Activated CD4-positive, CD25-positive, alpha-beta regulatory T cell (primary cell): ENCODE measurements at regions not wholly inside any gene's neighbourhood (a gene's known extent, or its start where the extent isn't known, plus 50 kb on each side); places are given as distances from the start of the nearest gene placed in this dataset.

Experiments used
- DNase-seq, 4 experiments: peaks; one replicate each; lab custom pipeline; 2025; lab: John Stamatoyannopoulos, UW

DNA sequence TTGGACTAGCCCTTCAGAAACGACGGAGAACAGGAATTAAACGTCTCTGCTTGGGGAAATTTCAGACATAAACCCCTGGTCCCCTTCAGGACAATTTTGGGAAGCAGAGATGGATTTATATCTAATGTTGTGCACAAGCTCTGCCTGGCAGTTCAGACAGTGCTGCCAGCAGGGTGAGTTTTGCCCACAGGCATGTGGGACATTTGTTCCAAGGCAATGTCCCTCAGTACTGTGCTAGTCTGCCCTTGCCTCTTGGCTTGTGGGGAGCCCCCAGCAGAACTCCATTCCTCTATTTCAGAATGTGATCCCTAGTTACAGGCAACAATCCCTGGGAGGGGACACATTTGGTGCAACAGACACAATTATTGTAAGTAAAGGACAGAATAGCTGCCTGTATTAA lies 76.5 kb upstream of the GPR12 start:
- no peak for DNase-seq

DNA sequence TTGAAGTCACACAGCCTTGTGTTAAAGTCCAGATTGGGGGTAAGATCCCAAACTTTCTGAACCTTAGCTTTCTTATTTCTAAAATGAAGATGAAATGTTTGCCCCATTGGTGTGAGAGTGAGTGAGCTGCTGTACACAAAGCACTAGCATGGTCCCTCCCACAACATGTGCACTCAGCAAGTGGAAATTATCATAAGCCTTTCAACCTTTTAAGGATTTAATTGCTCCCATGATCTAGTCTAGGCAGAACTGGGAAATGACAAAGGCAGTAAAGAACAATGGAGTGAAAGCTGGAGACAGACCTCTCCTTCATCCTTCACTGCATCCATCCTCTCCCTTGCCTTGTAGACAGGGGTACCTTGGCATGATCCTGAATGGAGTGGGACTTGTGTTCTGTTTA lies 76.0 kb upstream of the GPR12 start:
- DNase-seq, result no peak

DNA sequence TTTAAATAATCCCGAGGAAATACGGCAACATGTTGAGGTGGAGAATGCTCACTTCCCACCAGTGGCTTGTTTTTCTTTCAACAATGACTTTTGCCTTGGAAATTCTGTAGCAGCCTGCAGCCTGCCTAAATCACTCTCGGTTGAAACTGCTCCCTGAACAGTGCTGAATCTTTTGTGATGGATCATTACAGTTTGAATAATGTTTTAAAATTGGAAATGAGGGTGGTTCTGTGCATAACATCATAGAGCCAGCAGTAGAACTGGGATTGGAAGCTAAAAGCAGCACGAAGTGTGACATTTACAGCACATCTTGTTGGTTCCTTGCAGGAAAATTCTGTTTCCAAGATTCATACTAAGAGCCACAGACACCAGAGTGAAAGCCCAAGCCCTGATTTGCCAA lies 74.1 kb upstream of the GPR12 start:
- no peak for DNase-seq

DNA sequence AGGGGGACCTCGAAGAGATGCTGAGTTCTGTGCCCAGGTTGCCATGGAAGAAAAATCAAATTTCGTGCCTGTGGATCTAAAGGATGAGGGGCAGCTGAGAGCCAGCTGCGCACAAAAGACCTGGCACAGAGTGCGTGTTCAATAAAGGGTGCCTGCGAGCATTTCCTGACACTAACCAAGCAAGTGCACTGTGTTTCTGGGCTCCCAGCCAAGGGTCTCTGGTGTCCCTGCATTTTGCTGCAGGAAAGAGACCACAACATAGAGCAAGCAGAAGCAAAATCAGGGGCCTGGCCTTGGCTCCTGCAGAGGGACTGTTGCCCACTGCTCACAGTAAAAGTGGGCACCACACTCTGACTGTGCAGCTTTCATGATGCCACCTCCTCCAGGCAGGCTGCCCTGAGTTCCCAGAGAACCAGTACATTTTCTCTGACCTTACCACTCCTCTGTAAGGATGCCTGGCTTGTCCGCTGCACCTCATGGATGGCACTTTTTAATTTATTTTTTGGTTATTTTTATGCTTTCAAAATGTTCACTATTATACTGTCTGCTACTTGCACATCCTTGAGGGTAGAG lies 70.8 kb upstream of the GPR12 start:
- no peak for DNase-seq

DNA sequence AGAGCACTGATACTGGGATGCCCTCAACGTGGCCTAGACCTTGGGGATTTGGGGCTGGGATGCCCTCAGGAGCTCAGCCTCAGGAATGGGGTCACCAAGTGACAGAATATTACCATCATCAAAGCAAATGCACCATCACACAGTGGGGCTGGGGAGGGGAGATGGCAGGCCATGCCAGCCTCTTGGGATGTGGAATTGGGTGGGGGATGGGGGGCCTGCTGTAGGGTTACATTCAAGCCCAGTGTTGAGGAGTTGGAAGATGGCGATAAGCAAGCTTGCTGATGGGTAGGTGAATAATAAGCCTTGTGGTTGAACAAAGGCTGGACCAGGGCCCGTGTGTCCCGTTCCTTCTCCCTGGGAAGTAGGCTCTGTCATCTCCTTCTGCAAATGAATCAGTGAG lies 69.1 kb upstream of the GPR12 start:
- no peak for DNase-seq

DNA sequence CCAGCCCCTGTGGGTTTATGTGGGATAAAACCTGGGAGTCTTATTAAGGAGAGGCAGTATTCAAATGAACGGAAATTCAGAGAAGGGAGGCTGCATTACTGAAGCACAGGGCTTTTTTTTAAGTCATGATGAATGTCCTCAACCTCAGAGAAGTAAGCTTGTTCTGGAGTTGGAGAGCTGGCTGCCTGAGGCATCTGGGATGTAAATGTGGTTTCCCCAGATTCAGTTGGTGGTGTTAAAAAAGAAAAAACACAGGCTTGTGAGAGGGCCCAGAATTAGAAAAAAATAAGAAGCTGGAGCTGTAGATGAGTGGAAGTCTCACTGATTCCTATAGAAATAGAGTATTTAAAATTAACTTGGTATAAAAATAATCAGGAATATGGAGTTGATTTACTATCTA lies 64.0 kb upstream of the GPR12 start:
- DNase-seq, result no peak

DNA sequence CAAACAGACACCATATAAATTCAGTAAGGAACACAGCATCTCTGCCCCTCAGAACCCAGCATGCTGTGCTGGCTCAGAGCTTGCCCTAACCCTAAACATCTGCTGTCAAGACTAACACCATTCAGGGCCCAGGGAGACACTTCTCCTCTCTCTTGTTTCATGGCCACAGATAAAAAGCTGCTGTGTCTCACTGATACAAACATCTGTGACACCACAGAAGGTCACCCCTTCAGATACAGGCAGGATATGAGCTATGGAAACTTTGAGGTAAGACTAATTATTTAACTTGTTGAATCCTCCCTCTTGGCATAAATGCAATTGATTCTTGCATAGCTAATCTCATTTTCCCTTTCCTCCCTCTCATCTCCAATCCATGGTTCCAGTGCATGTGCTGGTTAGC lies 61.6 kb upstream of the GPR12 start:
- DNase-seq, result no peak

DNA sequence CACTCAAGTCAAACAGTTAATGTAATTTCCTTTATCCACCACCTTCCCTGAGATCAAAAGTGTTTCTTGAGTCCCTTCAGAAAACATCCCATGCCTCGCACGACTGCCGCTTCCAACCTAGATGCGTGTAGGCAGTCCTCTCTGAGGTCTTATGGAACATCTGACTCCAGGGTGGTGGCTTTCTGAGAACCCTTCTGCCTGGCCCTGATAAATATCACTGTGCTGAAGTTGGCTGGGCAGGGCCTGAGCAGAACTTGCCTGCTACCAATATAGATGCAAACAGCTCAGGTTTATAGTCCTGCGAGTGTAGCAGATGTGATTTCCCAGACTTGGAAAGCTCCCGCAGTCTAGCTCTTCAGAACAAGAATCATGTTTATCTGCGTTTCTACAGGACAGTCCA lies 61.1 kb upstream of the GPR12 start:
- DNase-seq, result no peak

DNA sequence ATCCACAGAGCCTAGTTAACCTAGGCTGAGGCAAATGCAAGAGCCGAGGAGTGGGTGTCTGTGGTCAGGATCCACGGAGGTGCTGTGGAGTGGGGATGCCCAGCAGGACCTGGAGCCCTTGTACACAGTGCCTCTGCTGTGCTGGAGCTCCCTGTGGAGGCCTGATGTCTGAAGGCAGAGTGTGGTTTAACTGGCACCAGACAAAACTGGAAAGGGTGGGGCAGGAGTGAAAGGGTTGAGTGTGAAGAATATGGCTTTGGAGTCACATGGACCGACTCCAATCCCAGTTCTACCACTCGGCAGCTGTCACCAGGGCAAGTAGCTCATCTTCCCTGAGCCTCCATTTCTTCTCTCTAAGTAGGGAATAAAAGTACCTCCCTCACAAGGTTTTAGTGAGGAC lies 60.3 kb upstream of the GPR12 start:
- no peak for DNase-seq

DNA sequence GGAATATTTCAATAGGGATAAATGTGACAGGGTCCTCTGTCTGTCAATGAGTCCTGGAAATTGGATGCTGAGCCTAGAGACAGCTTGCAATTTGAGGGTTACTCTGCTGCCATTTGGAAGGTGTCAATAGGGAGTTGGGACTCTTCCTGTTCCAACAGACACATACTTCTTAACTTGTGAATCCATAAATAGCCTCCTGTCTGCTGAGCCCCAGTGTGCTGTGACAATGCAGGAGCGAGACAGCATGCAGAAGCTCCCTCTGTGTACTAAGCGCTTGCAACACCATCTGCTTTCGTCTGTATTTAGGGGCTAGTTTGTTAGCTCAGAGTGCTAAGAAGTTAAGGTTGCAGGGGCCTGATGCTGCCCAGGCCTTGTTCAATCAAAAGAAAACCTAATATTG lies 58.5 kb upstream of the GPR12 start:
- no peak for DNase-seq

DNA sequence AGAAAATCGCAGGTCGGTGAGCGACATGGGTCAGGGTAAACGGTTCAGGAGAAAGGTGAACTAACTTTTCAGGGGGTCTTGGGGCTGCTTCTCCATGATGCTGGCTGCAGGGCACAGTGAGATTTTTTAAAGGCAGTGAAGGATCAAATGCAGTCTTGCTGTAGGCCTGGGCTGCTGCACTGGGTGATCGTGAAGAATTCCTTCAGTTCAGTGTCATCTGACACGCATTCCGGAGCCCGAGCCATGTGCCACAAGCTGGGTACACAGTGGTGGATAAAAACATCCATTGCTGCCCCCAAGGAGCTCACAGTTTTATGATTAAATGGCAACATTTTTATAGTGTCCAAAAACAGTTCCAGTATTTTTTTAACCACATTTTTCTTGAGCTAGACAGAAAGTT lies 56.3 kb upstream of the GPR12 start:
- no peak for DNase-seq

DNA sequence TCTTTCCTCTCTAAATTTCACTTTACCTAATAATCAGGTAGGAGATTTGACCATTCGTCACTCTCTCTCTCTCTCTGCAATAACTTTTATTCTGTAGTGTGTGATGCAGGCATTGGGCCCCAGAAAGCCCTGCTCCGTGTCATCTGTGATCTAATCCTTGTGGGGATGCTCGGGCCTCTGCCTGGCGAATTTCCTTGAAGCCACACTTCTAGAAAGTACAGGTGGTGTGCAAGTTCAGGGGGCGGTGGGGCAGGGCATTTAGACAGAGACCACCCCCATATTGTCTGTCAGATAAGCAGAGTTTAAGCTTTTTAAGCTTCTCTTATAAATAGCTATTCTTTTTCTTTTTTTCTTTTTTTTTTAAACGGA lies 53.4 kb upstream of the GPR12 start:
- no peak for DNase-seq

DNA sequence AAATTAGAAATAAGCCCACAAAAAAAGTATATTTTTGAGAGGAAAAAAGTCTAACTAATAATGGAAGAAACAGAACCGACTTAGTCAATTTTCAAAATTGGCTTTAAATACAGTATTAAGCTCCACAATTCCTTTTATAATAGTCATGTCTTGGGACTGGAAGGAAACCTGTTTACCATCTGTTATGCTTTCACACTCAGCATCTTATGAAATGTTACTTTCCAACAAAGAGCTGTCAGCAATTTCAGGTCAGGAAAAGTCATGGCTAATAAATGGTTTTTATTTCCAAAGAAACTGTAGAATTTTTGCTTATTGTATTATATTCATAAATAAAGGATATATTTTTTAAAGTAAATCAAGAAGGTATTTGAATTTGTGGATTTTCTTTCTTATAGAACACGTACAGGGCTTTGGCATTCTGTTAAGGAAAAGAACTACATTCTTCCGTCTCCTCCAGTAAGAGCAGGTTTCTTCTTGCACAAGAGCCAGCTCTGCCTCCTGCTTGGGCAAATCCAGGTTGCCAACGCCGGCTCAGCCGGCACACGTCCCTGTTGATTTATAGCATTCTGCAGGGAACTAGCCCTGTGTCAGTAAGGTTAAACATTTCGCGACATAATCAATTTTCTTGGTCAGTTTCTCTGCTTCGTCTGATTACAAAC lies 52.9 kb upstream of the GPR12 start:
- no peak for DNase-seq

DNA sequence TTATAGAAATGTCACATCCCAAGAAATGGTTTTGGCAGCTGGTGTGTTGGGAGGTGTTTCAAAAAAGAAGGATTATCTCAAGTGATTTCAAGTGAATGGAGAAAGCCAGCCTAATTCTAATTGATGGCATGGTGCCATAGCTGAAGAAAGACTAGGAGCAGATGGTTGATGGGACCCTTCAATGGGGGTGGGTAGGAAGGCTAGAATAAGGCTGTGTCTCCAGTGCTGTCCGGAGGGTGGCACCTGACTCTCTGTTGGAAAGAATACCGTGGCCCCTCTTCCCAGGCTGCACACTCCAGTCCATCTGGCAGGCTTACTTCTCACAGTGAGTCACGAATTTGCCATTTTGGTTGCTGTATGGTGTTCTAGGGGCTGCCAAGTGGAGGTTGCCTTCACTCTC lies 51.0 kb upstream of the GPR12 start:
- no peak for DNase-seq
